Head of caudate nucleus (tissue), 42 donors: ENCODE measurements at regions not wholly inside any gene's neighbourhood (a gene's known extent, or its start where the extent isn't known, plus 50 kb on each side); places are given as distances from the start of the nearest gene placed in this dataset.
"Not testable (repeated sequence)": the region's sequence is repeated elsewhere in the genome, so short reads cannot be mapped to it uniquely, and the experiment has no call there.

Source experiments
- DNase-seq, 42 donors: peaks; one replicate each; pipeline versions ENCODE4 v3.0.0 to v3.0.0-alpha.2; 2020 to 2021; ENCODE audit warnings: mixed read lengths in 7 of 42
- intact Hi-C: fragments of 100-400 bp; cut with DNase I; formaldehyde crosslinking; loops from one replicate; pipeline ENCODE4 v1.15.0; 2022

- intact Hi-C loops = no loop called here
- no peak for DNase-seq
These were observed 248.7 kb downstream of the RNF152 start for GRCh38 chr18:61643884-61644647.

DNA sequence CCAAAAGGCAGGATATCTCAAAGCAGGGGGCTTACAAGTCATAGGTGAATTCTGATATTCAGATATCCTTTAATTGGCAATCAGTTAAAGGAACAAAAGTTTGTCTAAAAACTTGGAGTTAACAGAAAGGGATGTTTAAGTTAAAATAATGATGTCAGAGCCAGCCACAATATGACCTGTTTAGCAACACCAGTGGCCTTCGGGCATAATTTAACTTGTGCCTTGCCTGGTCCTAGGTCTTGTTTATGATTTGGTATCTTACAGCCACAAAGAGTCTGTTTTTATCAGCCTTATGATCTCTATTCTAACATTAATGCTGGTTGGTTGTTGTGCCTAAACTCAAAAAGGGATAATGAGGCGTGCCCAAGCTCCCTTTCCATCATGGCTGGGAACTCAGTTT lies 252.9 kb downstream of the RNF152 start:
- intact Hi-C loops = loop anchor here (5.0 kb wide), 1 partner anchor 252 kb away; the partner anchor contains the start of gene RNF152
- DNase-seq = no peak

DNA sequence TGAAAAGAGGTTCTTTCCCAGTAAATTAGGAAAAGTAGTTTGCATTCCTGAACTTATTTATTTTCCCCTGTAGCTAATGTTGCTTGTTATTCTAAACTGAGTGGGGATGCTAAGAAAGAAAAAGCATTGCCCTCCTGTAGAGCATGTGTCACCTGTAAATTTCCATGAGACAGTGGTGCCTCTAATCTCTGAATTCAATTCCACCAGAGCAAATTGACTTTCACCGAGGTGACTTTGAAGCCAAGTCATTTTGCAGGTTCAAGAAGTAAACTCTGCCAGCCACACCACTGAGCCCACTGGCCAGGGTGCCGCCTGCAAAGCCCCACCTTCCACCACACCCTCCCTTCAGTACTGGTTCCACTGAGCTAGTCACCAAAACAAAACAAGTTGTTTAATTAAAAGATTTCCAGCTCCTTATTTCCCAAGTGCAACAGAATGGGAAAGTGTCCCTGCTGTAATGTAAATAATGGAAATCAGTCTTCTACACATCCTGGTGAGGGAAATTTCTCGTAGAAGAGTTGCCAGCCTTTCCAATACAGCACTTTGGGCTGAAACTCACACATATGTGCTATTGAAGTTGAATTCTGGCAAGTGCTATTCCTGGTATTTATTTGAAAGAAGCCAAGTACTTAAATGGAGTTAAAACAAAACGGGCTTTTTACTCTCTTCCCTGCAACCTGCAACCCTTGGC lies 254.8 kb downstream of the RNF152 start:
- intact Hi-C loops = loop anchor here (5.0 kb wide), 1 partner anchor 254 kb away; the partner anchor contains the start of gene RNF152
- no peak for DNase-seq

GRCh38 chr18:61637319-61637718 lies 255.5 kb downstream of the RNF152 start:
- intact Hi-C loops = loop anchor here (5.0 kb wide), 1 partner anchor 255 kb away; the partner anchor contains the start of gene RNF152
- DNase-seq = no peak

GRCh38 chr18:61635901-61636528 lies 256.8 kb downstream of the RNF152 start:
- intact Hi-C loops = loop anchor here (5.0 kb wide), 1 partner anchor 256 kb away; the partner anchor contains the start of gene RNF152
- DNase-seq = peak in 41 of 42 donors; percentile 16 to 74 (median 52)

DNA sequence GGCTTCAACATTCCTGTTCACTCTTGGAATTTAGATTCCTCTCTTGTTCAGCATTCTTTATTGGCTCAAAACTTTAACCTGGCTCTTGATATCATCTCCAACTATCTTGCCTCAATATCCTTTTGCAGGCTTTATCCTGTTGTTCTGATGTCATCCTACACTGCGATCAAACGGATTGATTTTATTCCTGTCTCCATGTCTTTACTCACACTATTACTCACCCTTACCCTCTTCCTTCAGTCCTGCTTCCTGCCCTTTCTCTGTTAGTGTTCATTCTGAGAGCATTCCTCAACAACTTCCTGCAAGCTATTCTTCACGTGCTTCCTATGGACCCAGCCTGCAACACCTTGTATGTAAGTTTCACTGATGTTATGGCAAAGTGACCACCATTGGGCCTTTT lies 264.7 kb downstream of the RNF152 start:
- intact Hi-C loops = no loop called here
- no peak for DNase-seq

DNA sequence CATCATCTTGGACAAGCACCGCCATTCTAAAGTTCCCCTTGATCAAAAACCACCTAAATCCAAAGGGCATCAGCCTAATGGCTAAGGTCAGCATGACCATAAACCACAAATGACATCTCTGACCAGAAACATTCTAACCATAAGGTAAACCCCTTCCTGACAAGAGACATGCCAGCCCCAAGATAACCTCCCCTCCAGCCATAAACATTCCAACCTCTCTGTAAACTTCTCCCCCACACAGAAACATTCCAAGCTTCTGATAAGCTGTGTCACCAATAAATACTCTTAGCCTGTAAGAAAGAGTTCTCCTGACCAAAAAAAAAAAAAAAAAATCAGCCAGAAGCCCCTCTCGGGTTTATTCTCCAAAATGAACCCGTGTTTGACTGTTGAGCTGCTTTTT lies 268.2 kb downstream of the RNF152 start:
- intact Hi-C loops, DNase-seq: not testable (repeated sequence)

GRCh38 chr18:61619783-61620182 lies 273.0 kb downstream of the RNF152 start:
- intact Hi-C loops = no loop called here
- no peak for DNase-seq

DNA sequence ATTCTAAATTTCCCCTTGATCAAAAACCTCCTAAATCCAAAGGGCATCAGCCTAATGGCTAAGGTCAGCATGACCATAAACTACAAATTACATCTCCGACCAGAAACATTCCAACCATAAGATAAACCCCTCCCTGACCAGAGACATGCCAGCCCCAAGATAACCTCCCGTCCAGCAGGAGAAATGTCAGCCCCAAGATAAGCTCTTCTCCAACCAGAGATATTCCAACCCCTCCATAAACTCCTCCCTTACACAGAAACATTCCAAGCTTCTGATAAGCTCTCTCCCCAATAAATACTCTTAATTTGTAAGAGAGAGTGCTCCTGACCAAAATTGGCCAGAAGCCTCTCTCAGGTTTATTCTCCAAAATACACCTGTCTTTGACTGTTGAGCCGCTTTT lies 274.0 kb downstream of the RNF152 start:
- no peak for DNase-seq
- intact Hi-C loops = no loop called here

GRCh38 chr18:61616111-61616610 lies 276.6 kb downstream of the RNF152 start:
- intact Hi-C loops = no loop called here
- DNase-seq = no peak

DNA sequence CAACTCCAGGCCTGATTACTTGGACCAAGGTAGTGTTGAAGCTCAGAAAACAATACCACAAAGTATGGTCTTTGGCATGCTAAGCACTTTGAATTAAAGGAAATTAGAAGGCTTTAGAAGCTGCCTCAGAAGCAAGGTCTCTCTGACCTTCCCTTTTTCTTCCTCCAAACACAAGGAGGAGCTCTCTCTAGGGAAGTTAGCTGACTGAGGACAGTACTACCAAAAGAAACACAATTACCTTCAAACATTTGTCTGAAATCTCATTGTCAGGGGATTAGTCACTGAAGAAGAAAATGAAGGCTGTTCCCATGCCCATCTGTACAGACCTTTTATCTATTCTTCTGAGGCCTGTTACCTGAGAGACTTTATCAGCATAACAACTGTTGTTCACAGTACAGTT lies 279.3 kb downstream of the CDH20 start:
- intact Hi-C loops = no loop called here
- DNase-seq = no peak

DNA sequence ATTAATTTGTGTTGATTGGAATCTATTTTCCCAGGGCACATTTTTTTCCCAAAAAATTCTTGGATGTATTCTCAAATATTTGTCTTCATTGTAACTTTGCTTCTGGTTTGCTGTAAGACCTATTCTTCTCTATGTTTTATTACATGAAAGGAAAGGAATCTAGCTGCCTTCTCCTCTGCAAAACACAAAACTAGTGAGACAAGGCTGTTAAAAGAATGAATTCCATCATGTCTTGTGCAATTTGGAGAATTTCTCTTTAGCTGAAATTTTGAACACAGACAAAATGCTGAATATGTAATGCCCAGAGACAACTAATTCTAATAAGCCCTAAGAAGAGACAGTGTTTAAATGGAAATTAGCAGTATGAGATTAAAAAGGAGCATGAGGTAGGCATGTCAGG lies 275.9 kb downstream of the CDH20 start:
- no peak for DNase-seq
- intact Hi-C loops = no loop called here

DNA sequence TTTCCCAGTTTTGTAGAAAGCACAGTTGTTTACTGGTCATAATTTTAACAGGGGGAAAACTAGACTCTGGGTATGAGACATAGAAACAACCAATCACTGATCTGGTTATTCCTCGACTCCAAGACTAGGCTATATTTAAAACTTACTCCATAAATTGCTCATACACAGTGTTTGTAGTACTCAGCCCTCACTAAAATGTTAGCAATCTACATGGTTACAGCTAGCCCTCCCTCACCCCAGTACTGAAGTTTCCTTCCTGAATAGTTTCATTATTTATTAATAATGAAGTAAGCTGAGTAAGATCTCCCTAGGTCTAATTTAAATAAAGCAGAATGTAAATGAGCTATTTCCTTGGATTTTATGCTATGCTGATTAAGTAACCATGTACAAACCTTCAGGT lies 275.1 kb downstream of the CDH20 start:
- intact Hi-C loops = no loop called here
- DNase-seq = no peak

DNA sequence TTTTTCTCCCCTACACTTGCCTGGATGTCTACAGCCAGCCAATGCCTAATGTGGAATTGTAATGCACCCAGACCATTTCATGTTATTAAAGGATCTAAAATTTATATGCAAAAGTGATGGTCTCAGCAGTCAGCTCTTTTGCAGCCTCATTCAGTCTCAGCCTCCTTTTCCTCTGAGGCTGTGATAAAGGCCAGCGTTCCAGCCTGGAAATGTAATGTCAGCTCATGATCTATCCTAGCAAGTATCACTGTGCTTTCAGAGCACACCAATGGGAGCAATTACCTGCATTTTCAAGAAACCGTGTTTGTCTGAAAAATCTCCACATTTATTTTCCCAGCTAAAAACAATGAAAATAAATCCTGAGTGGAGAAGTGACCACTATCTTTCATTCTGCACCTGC lies 274.6 kb downstream of the CDH20 start:
- intact Hi-C loops = no loop called here
- DNase-seq = no peak

DNA sequence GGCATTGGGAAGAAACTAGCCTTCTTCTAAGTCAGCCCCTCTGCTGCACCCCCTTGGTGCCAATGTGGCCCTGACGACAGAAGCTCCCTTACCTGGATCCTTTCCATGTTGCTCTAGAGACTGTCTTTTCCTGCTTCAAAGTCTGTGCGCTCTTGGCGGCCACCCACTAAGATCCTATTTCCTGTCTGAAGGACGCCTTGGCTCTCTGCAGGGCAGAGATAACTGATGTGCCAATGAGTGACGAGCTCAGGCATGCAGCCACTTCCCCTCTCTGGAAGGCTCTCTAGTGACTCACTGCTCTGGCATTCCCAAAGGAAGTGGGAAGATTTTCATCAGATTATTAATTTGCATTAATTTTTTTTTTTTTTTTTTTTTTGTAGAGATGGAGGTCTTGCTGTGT lies 273.5 kb downstream of the CDH20 start:
- intact Hi-C loops = no loop called here
- DNase-seq = peak in 10 of 42 donors; percentile 2 to 47 (median 8)

GRCh38 chr18:61606068-61606660 lies 272.9 kb downstream of the CDH20 start:
- peak in 9 of 42 donors; percentile 2 to 42 (median 8) for DNase-seq
- intact Hi-C loops = no loop called here

GRCh38 chr18:61605376-61606067 lies 272.3 kb downstream of the CDH20 start:
- intact Hi-C loops = no loop called here
- no peak for DNase-seq
